GM19023 (cell line): ENCODE measurements at regions not wholly inside any gene's neighbourhood (a gene's known extent, or its start where the extent isn't known, plus 50 kb on each side); places are given as distances from the start of the nearest gene placed in this dataset.

Source experiments
- ATAC-seq: cut with Tn5 transposase; IDR thresholded peaks from one replicate; pipeline ENCODE4 v1.9.1; 2021; ENCODE audit warnings: mild to moderate bottlenecking, moderate library complexity; ENCODE audit not compliant: unreplicated experiment

DNA sequence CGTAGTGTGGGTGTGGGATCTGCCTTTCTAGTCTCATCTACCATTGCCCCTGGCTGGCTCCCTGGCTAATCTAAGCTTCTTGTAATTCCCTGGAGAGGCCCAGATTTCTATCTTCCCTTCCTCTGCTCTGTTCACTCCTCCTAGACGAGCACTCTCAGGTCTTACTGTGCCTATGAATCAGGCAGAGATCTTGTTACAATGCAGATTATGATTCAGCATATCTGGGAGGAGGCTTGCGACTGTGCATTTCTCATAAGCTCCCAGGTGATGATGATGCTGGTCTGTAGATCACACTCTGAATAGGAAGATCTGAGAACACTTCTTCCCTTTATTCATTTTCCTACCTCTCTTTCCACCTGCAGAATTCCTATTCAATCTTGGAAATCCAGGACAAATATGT lies 200.1 kb downstream of the CBLN1 start:
- ATAC-seq = no peak

DNA sequence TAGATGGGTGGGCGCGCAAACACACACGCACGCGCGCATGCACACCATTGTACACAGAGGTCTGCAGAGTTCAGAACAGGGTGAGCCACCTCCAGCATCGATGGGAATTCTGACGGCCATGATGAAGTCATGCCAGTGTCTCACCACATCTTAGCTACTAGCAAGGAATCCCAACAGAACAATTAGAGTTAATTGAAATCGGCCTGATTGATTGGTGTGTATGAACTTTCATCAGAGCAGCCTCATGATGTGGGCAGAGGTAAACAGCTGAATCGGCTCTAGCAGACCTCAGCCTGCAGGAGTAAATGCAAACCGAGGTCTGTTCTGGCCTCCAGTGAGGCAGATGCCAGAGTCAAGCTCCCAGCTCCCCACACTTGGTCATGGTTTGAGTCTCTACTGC lies 200.6 kb downstream of the CBLN1 start:
- ATAC-seq = no peak

DNA sequence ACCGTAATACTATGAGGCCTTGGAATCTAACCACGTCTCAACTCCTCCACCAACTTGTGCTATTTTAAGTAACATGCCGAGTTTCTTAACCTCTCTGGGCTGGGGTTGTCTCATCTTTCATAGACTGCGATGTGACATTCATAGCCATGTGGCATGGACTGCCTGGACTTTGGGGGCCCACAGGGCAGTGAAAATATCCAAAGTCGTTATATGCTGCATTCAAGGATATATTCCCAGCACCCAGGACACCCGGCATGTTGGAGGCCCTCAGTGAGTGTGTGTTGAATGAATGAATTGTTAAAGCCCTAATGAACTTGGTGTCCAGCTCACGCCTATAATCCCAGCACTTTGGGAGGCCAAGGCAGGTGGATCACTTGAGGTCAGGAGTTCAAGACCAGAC lies 203.1 kb downstream of the CBLN1 start:
- no peak for ATAC-seq

DNA sequence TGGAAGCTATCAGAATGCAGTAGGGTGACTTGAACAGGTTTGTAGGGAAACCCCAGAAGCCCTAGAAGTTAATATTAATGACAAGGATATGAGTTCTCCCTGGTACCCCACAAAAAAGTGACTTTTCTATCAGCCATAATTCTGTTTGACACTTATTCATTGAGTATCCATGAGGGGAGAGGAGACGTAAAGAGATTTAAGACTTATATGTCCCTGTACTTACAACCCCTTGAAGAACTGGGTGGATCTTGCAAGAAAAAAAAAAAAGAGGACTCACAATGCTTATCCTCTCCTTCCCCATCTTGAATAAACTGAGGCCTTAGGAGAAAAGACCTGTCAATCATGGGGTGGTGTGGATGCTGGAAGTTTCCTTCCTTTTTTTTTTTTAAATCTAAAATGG lies 203.5 kb downstream of the CBLN1 start:
- ATAC-seq = no peak

DNA sequence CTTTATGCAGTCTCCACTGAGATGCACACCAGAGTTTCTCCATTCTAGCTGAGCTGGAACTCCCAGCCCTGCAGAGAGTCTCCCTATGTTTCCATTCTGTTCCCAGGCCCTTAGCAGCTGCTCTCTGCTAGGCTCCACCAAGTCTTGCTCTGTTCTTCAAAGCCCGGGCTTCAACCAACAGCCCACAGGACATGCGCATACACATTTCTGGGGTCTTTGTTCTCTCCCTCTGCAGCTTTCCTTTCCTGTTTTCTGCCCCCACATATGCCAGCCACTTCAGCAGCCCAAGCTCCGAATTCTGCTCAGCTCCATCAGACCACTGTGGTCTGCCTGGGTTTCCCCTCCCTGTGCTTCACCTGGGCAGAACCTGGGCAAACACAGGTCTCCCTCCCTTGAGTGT lies 205.9 kb downstream of the CBLN1 start:
- no peak for ATAC-seq

DNA sequence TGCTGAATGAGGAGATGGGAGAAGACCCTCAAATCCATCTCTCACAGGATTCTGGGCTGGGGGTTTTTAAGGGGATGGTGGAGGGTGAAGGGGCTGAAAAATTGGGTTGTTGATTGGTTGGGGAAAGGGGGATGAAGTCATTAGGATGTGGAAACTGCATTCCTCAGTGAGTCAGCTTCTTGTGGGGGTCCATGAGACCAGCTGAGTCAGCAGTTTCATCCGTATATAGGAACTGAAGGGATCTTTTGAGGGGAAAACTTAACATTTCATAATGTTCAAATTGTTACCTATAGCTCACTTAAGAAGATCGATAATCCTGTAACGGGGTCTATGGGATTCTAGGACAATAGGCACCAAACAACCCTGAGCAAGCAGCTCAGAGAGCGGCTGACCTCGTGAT lies 213.4 kb downstream of the CBLN1 start:
- no peak for ATAC-seq

DNA sequence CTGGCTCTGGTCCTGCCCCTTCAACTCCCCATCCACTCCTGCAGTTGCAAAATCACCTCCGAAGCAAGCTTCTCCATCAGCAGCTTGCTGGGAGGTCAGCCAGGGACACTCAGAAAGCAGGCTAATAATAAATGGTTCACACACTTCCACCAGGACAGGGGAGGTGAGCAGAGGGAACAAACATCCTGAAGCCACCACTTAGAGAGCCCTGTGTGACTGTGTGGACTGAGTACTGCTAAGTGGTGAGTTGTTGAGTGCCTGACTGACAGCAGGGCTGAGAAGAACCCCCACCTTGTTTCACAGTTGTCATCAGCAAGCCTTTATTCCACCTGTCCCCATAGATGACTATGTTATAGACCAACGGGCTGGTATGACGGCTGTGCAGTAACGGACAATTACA lies 213.9 kb downstream of the CBLN1 start:
- no peak for ATAC-seq

DNA sequence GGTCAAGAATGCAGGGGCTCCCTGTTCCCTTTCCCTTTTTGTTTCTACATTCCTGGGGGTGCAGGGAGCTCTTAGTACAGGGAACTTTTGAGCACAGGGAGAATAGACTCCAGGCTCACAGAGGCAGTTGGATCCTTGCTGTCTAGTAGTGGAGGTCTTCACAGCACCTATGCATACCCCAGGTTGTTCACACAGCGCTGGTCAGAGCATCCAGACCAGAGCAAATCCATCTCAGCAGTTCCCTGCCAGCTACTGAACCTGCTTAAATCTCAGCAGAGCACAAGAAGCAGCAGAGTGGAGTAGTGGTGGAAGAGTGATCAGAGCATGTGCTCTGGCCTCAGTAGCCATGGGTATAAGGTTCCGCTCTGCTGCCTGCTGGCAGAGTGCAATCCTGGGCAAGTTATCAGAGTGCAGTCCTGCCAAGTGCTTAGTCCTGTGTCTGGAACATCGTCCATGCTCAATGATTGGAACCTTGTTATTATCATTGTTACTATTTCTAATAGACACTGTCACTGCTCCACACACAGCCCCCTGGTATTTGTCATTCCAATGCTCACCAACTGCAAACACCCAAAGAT lies 220.4 kb downstream of the CBLN1 start:
- no peak for ATAC-seq

DNA sequence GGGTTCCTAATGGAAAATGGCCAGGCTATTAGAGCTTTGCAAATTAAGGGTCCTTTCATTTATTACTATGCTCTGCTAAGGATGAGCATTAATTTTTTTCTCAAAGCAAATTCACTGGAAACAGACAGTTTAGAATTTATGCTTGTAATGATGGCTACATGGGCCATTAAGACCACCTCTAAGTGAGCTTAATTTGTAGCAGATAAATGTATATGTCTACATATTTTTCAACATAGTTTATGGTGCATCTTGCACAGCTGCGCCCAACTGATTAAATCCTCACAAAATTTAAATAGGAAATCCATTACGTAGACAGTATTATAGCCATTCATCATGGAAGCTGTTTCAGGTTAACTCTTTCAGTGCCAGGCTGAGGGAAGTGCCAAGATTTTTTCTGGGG lies 220.9 kb downstream of the CBLN1 start:
- no peak for ATAC-seq

DNA sequence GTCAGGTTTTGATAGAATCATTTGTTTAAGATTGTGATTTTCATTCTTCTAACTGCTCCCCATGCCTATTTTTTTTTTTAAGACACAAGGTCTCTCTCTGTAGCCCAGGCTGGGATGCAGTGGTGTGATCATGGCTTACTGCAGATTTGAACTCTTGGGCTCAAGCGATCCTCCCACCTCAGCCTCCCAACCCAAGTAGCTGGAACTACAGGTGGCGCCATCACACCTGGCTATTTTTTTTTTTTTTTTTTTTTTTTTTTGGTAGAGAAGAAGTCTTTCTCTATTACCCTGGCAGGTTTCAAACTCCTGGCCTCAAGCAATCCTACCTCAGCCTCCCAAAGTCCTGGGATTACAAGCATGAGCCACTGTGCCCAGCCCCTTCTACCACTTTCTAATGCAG lies 223.3 kb downstream of the CBLN1 start:
- ATAC-seq = no peak

DNA sequence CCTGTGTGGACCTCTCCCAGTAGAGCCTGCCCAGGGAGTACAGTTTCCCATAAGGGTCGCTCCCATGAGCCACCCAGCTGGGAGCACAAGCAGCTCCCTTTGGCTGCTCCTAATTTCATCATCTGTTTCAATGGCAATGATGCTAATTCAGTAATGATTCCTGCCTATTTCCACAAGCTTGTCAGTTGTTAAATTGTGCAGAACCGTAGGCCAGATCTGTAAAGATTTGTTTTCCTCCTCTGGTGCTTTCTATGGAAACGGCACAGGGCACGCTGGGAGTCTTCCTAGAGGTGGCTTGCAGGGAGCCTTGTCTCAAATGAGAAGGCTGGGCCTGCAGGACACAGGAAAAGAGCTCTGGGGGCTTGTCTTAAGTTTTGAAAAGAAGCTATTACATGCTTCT lies 223.7 kb downstream of the CBLN1 start:
- ATAC-seq = no peak

DNA sequence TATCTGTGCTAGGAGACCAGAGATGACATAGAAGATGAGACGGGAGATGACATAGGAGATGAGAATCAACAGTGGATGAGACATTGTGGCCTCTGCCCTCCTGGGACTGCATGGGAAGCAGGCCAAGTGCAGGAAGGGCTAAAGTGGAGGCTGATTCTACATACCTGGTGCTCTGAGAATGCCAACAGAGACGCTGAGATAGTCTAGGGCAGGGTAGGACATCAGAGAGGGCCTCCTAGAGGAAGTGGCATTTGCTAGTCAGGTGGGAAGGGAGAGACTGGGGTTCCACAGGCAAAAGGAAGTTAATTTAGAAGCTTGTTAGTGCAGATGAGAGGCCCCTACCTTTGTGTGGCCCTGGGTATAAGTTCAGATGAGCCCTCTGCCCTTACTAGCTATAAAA lies 224.2 kb downstream of the CBLN1 start:
- no peak for ATAC-seq

DNA sequence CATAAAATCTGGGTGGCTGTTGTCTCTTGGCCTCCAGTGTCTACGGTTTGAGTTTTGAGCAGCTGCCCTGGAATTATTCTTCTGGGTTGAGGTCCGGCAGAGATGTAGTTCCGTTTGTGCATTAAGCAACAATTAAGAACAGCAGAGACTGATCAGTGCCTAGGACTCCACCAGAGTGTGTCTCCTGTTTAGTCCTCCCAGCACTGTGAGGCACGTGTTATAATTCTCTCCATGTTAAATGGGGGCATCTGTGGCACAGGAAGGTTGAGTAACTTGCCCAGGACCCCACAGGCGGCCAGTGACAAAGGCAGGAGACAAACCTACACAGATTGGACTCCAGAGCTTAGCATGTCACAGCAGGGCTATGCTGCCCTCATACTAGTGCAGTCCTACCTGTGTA lies 225.1 kb downstream of the CBLN1 start:
- ATAC-seq = no peak

DNA sequence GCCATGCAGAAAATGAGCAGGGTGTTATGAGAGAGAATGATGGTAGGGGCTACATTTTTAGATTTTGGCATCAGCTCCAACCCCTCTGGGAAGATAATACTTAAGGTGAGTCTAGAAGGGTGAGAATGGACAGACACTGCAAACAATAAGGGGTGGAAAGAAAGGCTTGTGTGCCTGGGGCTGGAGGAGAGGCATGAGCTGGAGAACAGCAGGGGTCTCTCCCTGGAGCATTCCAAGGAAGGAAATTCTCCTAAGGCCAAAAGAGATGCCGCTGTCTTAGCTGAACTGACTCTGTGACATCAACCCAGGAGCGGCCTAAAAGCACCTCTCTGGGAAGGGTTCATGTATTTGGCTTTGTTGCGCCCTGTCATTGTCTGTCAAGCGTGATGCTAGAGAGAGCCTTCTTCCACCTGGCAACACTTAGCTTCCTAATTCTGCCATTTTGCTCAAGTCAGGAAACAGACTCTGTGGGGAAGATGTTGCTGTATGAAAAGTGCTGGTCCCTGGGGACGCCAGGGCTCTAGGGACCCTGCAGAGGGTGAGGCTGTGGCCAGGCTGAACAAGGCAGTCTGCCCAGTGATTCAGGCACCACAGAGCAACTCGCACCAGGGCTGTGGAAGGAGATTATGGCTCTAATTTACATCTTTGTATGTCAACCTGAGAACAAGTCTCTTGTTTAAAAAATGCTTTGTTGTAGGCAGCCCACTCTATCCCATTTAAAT lies 225.7 kb downstream of the CBLN1 start:
- no peak for ATAC-seq

DNA sequence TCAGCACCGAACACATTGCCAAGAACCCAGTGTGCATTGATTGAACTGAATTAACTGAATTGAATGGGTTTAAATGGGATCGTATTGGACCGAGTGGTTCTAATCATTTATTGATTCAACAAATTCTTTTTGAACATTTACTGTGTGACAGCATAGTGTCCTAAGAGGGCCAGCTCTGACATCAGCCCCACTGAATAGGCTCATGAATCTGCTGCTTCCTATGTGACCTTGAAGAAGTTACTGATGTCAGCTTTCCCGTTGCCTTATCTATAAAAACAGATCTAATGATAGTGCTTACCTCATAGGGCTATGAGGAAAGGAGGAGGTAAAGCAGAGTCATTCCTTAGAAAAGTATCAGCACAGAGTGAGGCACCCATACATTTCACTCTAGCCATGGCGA lies 226.3 kb downstream of the CBLN1 start:
- ATAC-seq = no peak

DNA sequence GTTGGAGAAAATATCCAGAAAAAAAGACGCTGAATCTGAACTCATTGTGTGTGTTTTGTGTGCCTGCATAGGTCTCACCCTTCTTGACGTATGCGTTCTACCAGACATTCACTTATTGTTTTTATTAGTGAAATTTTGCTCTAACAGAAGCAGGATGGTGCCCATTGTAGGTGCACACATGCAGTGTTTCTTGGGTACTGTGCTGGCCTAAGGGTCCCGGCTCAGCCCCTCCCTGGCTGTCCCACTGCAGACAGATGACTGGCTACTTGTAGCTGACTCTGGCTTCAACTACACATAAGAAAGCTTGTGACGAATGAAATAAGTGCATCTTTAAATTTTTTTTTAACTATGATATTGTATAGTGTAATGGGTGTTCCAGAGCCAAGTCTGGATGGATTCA lies 227.0 kb downstream of the CBLN1 start:
- no peak for ATAC-seq

DNA sequence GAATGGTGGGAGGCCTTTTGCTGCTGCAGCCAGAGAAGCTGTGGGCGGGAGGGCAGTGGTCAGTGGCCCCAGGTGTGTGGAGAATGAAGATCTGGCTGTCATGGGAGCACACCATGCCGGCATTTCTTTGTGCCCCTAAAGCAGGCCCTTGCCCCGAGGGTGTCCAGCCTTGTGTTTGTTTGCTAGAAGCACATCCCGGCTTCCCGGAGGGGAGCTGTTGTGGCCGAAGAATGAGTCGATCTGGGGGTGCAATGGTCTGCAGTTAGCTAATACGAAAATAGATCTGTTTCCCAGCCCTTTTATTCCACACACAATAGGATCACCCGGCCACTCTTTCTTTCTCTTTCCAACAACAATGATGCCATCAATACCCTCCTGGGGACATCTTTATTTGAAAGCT lies 228.8 kb downstream of the CBLN1 start:
- ATAC-seq = no peak

DNA sequence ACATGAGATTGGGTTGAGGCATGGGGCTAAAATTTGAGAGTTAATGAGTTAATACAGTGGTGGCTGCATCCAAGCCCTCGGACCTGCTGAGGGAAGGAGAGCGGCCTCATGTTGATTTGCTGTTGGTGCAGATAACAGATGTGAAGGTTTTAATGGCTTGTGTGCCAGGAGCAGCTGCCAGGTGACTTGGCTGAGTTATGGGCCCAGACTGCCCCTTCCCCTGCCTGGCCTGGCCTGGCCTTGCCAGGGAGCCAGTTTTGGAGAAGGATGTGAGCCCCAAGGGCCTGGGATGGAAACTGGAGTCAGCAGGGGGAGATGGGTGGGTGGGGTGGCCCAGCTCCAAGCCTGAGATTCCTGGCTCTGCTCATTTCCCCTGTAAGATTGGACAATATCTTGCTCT lies 230.1 kb downstream of the CBLN1 start:
- ATAC-seq = no peak

DNA sequence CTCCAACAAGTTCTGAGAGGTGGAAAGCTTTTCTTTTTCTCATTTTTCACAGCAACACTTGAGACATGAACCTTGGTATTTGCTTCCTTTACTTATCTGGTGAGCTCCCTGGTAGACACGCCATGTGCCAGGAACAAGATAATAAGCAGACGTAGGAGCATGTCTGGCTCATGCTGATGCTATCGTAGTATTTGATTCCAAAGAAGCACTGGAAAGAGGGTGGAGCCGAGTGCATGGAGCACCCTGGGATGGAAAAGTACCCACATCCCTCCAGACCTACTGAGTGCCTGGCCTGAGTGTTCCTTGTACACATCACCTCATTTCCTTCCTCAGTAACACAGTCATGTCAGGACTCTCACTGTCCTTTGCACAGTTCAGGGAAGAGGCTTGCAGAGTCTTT lies 231.0 kb downstream of the CBLN1 start:
- no peak for ATAC-seq

DNA sequence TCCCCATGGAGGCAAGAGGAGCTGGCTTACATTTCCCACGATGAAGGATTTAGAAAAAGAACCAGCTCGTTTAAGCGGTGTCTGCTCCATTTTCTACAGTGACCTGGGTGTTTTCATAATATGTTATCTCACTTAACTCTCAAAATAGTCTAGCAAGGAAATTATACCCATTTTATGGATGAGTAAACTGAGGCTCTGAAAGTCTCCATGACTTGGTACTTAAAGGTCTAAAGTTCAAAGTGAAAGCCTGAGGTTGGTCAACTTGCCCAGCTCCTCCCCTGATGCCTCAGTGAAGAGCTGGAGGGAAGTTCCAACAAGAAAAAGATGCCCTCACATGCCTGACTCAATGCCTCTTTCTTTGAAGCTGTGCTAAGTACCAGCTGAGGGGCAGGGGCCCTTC lies 232.0 kb downstream of the CBLN1 start:
- no peak for ATAC-seq

DNA sequence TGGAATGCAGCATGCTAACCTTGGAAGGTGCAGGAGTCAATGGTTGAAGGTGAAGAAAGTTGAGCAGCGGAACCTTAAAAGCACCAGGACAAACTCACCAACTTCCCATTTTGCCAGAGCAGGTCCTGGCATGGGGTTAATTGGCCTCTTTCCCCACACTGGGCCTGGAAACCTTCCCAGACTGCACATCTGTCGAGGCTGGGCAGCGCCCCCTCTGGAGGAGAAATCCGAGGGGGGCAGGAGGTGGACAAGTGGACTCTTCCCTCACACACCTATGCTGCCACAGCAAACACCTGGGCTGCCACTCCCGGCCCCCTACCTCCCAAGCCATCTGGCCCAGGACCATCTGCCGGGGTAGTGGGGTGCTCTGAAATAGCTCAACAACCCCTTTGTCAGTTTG lies 232.4 kb downstream of the CBLN1 start:
- ATAC-seq = no peak

DNA sequence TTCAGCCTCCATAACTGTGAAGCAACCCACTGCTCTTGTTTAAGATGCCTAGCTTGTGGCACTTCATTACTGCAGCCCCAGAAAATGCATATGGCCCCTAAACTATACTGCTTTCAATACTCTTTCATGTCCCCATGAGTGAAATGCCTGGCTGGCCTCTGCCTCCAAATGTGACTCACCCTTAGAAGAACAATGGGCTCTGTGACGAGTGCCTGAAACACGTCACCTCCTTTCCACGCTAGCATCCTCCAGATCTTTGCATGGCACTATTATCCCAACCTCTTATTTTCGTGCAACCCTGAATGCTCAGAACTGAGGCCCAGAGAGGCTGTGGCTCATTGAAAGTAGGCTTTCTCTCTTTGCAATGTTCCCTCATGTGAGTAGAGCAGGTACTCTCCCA lies 233.1 kb downstream of the CBLN1 start:
- ATAC-seq = no peak

DNA sequence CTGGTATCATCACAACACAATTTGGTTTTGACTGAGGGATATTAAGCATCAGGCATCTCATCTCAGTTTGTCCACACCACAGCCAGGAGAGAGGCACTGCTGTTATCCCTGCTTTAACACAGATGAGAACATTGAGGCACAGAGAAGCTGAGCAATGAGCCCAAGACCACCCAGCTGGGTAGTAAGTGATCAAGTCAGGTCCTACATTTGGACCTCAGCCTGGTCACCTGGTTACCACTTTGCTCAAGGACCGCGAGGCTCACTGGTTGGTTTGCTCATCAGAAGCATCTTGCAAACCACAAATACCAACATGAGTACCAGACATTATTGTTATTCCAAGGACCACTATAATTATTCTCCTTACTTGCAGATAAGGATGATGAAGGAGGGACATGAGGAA lies 245.5 kb downstream of the CBLN1 start:
- no peak for ATAC-seq
